GM23338 (cell line): ENCODE measurements at regions not wholly inside any gene's neighbourhood (a gene's known extent, or its start where the extent isn't known, plus 50 kb on each side); places are given as distances from the start of the nearest gene placed in this dataset.

ENCODE experiments used
- CTCF ChIP-seq, 2 experiments: fragments of 200-600 bp in 1 of 2; sonication (generic) in 1 of 2; conservative IDR thresholded peaks; 2 replicates each; pipeline versions ENCODE4 v1.5.1 to v1.6.1; 2016 to 2017; ENCODE audit warnings: antibody characterized with exemption in 2 of 2, low read depth in 2 of 2, mild to moderate bottlenecking in 2 of 2, moderate library complexity in 1 of 2
- EZH2 ChIP-seq: fragments of 200-600 bp; sonication (generic); IDR thresholded peaks from one replicate; pipeline ENCODE4 v1.8.0; 2017; ENCODE audit warnings: antibody characterized with exemption, mild to moderate bottlenecking, low read depth; ENCODE audit not compliant: unreplicated experiment
- EZH2phosphoT487 ChIP-seq: fragments of 200-600 bp; sonication (generic); IDR thresholded peaks from one replicate; pipeline ENCODE4 v1.8.1; 2018; ENCODE audit warnings: antibody characterized with exemption; ENCODE audit not compliant: unreplicated experiment
- JUNB ChIP-seq: IDR thresholded peaks from one replicate; pipeline ENCODE4 v1.6.1; 2016; ENCODE audit warnings: antibody characterized with exemption; ENCODE audit not compliant: unreplicated experiment
- NANOG ChIP-seq: IDR thresholded peaks from 2 replicates; pipeline ENCODE4 v1.6.1; 2016; ENCODE audit warnings: antibody characterized with exemption, borderline replicate concordance
- POLR2AphosphoS5 ChIP-seq: IDR thresholded peaks from 2 replicates; pipeline ENCODE4 v1.6.1; 2016; ENCODE audit warnings: antibody characterized with exemption, low read depth
- STAT1 ChIP-seq: IDR thresholded peaks from one replicate; pipeline ENCODE4 v1.6.1; 2016; ENCODE audit warnings: antibody characterized with exemption; ENCODE audit not compliant: unreplicated experiment
- ZNF114 ChIP-seq: fragments of 250-450 bp; sonication (Bioruptor Pico); IDR thresholded peaks from 2 replicates; pipeline ENCODE4 v1.5.0; 2020; ENCODE audit warnings: mild to moderate bottlenecking, moderate library complexity
- TF ChIP-seq, protein P1 (sequence below): IDR thresholded peaks from one replicate; pipeline ENCODE4 v1.6.1; 2018; ENCODE audit warnings: antibody characterized with exemption; ENCODE audit not compliant: unreplicated experiment
- TF ChIP-seq, protein P2 (sequence below): IDR thresholded peaks from 2 replicates; pipeline ENCODE4 v1.6.1; 2016; ENCODE audit warnings: antibody characterized with exemption

GRCh38 chr11:42768576-42768975 is 543.2 kb upstream of the API5 start:
- TF ChIP-seq CTCF (conservative IDR thresholded peaks at IDR 0.05; ENCODE audit: low read depth in 2 of 2), result no peak
- no peak for TF ChIP-seq POLR2AphosphoS5
- TF ChIP-seq, protein P1, sequence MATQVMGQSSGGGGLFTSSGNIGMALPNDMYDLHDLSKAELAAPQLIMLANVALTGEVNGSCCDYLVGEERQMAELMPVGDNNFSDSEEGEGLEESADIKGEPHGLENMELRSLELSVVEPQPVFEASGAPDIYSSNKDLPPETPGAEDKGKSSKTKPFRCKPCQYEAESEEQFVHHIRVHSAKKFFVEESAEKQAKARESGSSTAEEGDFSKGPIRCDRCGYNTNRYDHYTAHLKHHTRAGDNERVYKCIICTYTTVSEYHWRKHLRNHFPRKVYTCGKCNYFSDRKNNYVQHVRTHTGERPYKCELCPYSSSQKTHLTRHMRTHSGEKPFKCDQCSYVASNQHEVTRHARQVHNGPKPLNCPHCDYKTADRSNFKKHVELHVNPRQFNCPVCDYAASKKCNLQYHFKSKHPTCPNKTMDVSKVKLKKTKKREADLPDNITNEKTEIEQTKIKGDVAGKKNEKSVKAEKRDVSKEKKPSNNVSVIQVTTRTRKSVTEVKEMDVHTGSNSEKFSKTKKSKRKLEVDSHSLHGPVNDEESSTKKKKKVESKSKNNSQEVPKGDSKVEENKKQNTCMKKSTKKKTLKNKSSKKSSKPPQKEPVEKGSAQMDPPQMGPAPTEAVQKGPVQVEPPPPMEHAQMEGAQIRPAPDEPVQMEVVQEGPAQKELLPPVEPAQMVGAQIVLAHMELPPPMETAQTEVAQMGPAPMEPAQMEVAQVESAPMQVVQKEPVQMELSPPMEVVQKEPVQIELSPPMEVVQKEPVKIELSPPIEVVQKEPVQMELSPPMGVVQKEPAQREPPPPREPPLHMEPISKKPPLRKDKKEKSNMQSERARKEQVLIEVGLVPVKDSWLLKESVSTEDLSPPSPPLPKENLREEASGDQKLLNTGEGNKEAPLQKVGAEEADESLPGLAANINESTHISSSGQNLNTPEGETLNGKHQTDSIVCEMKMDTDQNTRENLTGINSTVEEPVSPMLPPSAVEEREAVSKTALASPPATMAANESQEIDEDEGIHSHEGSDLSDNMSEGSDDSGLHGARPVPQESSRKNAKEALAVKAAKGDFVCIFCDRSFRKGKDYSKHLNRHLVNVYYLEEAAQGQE, result no peak
- no peak for TF ChIP-seq STAT1
- TF ChIP-seq EZH2, result no peak
- TF ChIP-seq JUNB, result no peak
- TF ChIP-seq EZH2phosphoT487, result no peak
- no peak for TF ChIP-seq ZNF114
- TF ChIP-seq, protein P2, sequence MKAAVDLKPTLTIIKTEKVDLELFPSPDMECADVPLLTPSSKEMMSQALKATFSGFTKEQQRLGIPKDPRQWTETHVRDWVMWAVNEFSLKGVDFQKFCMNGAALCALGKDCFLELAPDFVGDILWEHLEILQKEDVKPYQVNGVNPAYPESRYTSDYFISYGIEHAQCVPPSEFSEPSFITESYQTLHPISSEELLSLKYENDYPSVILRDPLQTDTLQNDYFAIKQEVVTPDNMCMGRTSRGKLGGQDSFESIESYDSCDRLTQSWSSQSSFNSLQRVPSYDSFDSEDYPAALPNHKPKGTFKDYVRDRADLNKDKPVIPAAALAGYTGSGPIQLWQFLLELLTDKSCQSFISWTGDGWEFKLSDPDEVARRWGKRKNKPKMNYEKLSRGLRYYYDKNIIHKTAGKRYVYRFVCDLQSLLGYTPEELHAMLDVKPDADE, result no peak
- no peak for TF ChIP-seq NANOG
